SU-DHL-6 (cell line): ENCODE measurements at regions not wholly inside any gene's neighbourhood (a gene's known extent, or its start where the extent isn't known, plus 50 kb on each side); places are given as distances from the start of the nearest gene placed in this dataset.

Experiments
- EZH2phosphoT487 ChIP-seq: fragments of 200-600 bp; sonication (generic), shearing (Covaris generic); conservative IDR thresholded peaks from 2 replicates; pipeline ENCODE4 v1.6.1; 2018; ENCODE audit warnings: mild to moderate bottlenecking, antibody characterized with exemption, low read length, moderate library complexity, mixed read lengths
- TF ChIP-seq, protein P1 (sequence below): fragments of 200-600 bp; sonication (generic); IDR thresholded peaks from one replicate; pipeline ENCODE4 v1.5.1; 2017; ENCODE audit warnings: antibody characterized with exemption, mild to moderate bottlenecking, low read length, moderate library complexity; ENCODE audit not compliant: insufficient read depth, poor library complexity, severe bottlenecking

DNA sequence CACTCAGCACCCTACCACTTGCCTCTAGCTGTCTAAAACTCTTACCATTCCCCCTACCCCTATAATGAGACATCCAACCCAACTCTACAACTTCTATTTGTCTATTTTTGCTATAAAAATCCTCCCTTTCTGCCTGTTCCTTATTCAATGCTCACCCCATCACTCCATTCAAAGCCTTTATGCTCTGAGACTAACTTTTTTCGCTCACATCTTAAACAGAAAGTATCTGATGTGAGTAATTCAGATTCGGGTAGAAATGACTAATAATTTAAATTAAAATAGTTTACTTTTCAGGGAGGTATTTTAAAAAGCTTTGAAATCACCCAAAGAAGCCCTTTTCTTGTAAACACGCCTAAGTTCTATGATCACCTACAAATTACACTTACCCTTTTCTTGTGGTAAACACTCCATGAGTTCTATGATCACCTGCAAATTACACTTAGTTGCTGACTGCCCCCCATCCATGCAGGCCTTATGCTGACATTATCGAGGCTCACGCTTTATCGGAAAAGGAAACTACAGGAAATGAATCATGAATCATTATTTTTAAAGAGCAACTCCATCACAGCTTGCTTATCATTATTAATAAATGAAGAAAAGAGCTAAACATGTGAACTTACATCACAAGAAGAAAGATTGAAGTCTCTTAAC is 168.7 kb upstream of the PPP1R2C start:
- TF ChIP-seq, protein P1, sequence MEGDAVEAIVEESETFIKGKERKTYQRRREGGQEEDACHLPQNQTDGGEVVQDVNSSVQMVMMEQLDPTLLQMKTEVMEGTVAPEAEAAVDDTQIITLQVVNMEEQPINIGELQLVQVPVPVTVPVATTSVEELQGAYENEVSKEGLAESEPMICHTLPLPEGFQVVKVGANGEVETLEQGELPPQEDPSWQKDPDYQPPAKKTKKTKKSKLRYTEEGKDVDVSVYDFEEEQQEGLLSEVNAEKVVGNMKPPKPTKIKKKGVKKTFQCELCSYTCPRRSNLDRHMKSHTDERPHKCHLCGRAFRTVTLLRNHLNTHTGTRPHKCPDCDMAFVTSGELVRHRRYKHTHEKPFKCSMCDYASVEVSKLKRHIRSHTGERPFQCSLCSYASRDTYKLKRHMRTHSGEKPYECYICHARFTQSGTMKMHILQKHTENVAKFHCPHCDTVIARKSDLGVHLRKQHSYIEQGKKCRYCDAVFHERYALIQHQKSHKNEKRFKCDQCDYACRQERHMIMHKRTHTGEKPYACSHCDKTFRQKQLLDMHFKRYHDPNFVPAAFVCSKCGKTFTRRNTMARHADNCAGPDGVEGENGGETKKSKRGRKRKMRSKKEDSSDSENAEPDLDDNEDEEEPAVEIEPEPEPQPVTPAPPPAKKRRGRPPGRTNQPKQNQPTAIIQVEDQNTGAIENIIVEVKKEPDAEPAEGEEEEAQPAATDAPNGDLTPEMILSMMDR = no peak
- TF ChIP-seq EZH2phosphoT487 = no peak
